HEK293T (cell line): ENCODE measurements at regions not wholly inside any gene's neighbourhood (a gene's known extent, or its start where the extent isn't known, plus 50 kb on each side); places are given as distances from the start of the nearest gene placed in this dataset.

Experiments used
- FOXA1 ChIP-seq: fragments of 450-650 bp; IDR thresholded peaks from 2 replicates; pipeline ENCODE4 v1.6.1; 2016; ENCODE audit warnings: mild to moderate bottlenecking
- LEF1 ChIP-seq: fragments of 450-650 bp; IDR thresholded peaks from 2 replicates; pipeline ENCODE4 v1.6.1; 2017; ENCODE audit warnings: mild to moderate bottlenecking, borderline replicate concordance
- NFRKB ChIP-seq: fragments of 450-650 bp; IDR thresholded peaks from 2 replicates; pipeline ENCODE4 v1.6.1; 2016; ENCODE audit warnings: mild to moderate bottlenecking, moderate library complexity
- SUZ12 ChIP-seq: fragments of 450-650 bp; IDR thresholded peaks from 2 replicates; pipeline ENCODE4 v1.6.1; 2016; ENCODE audit warnings: mild to moderate bottlenecking

GRCh38 chr2:15705310-15705709 is 113.6 kb downstream of the DDX1 start:
- TF ChIP-seq LEF1, result no peak
- TF ChIP-seq NFRKB, result no peak
- TF ChIP-seq FOXA1, result no peak
- TF ChIP-seq SUZ12, result no peak
